ENCODE measurements at regions not wholly inside any gene's neighbourhood (a gene's known extent, or its start where the extent isn't known, plus 50 kb on each side); places are given as distances from the start of the nearest gene placed in this dataset.
A peak's percentile ranks its signal among the peaks of the same experiment; 100 is the strongest.
"Not testable (repeated sequence)": the region's sequence is repeated elsewhere in the genome, so short reads cannot be mapped to it uniquely, and the experiment has no call there.

DNA sequence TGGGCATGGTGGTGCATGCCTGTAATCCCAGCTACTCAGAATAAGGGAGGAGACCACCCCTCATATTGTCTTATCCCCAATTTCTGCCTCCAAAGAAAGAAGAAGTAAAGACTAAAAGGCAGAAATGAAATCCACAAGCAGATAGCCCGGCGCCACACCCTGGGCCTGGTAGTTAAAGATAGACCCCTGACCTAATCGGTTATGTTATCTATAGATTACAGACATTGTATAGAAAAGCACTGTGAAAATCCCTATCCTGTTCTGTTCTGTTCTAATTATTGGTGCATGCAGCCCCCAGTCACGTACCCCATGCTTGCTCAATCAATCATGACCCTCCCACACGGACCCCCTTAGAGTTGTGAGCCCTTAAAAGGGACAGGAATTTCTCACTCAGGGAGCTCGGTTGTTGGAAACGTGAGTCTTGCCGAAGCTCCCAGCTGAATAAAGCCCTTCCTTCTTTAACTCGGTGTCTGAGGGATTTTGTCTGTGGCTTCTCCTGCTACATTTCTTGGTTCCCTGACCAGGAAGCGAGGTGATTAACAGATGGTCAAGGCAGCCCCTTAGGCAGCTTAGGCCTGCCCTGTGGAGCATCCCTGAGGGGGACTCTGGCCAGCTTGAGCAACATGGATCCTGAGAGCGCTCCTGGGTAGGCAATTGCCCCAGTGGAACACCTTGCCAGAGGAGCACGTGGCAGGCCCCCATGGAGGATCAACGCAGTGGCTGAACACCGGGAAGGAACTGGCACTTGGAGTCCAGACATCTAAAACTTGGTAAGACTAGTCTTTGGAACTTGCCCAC, 188.7 kb upstream of the NDUFV2 start:
- not testable (repeated sequence) for FAIRE-seq

DNA sequence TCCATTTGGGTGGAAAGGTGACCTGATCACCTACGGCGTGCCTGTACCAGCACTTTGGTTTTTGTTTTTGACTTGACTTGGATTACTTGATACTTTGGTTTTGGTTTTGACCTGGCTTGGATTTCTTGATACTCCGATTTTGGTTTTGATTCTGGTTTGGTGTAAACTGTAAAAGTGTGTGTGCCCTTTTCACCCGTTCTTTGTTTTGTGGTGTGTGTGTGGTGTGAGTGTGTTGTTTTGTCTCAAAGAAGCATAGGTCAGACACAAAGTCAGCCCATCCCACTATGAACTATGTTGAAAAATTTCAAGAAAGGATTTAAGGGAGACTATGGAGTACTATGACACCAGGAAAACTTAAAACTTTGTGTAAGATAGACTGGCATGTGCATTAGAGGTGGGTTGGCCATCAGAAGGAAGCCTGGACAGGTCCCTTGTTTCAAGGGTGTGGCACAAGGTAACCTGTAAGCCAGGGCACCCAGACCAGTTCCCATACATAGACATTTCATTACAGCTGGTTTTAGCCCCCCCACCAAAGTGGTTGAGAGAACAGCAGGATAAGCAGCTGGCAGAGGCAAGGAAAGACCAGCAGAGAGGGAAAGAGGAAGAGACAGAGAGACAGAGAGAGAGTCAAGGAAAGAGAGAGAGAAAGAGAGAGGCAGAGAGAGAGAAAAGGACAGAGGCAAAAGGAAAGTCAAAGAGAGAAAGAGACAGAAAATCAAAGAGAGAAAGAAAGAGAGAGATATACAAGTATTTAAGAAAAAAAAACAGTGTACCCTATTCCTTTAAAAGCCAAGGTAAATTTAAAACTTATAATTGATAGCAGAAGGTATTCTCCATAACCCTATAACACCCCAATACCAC, 187.9 kb upstream of the NDUFV2 start:
- FAIRE-seq = not testable (repeated sequence)

- not testable (repeated sequence) for FAIRE-seq
Measured at GRCh38 chr18:8920856-8921787, 181.4 kb upstream of the NDUFV2 start.

DNA sequence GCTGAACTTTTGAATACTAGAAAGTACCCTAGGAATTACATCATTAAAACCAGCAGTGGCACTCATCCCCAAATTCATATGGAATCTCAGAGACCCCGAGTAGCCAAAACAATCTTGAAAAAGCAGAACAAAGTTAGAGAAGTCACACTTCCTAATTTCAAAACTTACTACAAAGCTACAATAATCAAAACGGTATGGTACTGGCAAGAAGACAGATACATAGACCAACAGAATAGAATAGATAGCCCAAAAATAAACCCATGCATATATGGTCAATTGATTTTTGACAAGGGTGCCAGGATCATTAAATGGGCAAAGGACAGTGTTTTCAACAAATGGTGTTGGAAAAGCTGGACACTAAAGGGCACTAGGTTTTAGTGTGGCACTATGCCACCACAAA, 176.0 kb upstream of the NDUFV2 start:
- no peak for FAIRE-seq

DNA sequence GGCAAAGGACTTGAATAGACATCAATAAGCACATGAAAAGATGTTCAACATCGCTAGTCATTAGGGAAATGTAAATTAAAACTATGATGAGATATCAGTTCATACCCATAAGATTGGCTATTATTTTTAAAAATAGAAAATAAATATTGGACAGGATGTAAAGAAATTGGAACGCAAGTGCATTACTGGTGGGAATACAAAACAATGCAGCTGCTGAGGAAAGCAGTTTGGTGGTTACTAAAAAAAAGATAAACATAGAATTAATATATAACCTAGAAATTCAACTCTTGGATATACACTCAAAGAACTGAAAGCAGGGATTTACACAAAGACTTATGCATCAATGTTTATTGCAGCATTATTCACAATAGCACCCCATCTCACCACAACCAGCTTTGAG, 174.5 kb upstream of the NDUFV2 start:
- no peak for FAIRE-seq

DNA sequence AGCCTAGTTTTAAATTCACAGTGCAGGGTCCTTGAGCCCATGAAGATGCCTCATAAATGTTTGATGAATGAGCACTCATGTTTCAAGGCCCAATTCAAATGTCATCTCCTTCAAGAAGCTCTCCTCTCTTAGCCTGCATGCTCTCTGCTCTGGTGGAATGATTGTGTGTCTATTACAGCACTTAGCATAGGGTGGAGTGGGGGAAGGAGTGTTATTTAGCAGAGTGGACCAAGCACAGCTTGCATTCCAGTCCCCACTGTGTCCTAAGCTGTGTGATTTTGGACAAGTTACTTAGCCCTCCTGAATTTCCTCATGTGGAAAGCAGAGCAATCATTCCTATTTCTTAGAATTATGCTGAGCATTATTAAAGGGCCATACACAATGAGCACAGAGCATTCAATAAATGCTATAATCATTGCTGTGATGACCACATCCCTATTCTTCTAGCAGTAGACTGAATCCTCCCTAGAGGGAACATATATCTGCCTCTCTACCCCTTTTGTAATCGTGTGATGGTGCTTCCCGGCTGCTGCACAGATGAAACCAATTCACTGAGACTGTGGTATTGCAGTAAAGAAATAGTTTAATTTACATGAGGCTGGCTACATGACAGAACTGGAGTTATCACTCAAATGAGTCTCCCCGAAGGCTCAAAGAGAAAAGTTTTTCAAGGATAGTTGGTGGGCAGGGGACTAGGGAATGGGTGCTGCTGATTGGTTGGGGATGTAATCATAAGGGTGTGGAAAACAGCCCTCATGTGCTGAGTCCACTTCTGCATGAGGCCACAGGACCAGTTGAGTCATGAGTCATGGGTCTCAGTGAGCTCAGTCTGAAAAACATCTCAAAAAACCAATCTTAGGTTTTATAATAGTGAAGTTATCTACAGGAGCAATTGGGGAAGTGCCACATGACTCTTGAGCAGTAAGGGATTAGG, 173.4 kb upstream of the NDUFV2 start:
- no peak for FAIRE-seq

DNA sequence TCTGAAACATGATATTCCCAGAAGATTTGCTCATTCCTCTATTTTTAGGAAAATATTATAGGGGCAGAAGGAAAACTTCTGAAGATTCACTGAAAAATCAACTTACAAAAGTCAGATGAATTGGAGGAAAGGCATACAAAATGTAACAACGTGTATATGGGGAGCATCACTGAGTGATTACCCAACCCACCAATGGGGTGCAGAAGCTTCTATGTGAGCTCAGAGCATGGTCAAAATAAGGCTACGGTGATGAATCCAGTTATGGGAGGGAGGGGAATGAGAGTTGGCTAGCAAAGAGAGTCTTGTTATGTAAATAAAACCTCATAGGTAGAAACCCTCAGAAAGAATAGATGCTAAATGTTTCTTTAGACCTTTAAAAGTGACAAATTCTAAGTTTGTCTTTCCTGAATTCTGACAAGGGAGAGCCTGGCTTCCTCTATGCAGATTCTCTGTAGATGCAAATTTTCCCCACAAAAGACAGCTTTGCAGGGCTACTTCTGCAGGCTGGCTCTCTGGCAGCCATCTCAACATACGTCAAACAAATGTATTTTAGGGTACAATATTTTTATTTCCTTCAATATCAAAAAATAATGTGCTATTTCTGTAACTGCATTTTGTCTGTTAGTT, 171.4 kb upstream of the NDUFV2 start:
- FAIRE-seq = no peak

DNA sequence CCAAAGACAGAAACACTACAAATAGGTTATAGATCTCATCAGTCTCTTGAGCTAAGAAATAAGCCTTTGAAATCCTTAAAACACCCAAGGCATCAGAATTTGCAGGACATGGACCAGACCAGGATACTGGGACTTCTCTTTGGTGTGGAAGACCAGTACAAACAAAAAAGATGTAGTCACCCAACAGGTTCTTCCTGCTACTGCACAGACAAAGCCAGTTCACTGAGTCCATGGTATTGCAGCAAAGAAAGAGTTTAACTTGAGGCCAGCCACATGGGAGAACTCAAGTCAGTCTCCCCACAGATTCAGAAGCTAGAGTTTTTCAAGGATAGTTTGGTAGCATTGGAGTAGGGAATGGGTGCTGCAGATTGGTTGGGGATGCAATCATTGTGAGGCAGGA, 169.6 kb upstream of the NDUFV2 start:
- no peak for FAIRE-seq

DNA sequence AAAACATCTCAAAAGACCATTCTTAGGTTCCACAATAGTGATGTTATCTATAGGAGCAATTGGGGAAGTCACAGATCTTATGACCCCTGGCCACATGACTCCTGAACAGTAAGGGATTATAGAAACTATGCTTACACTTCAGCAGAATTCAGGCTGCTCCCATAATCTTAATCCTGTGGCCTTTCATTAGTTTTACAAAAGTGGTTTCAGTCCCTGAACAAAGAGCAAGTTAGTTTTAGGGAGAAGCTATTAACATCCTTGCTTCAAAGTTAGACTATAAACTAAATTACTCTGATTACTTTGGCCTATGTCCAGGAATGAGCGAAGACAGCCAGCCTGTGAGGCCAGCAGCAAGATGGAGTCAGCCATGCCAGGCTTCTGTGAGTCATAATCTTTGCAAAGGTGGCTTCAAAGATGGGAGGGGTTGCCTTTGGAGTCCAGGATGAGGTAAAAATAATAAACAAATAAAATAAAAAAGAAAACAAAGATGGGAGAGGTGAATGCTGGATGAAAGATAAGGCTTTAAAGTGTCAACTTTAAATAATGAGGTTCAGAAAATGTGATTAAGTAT, 168.7 kb upstream of the NDUFV2 start:
- FAIRE-seq = no peak

DNA sequence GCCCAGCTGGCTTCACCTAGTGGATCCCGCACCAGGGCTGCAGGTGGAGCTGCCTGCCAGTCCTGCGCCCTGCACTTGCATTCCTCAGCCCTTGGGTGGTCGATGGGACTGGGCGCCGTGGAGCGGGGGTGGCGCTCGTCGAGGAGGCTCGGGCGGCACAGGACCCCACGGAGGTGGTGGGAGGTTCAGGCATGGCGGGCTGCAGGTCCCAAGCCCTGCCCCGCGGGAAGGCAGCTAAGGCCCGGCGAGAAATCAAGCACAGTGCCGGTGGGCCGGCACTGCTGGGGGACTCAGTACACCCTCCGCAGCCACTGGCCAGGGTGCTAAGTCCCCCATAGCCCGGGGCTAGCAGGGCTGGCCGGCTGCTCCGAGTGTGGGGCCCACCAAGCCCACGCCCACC, 167.2 kb upstream of the NDUFV2 start:
- FAIRE-seq = not testable (repeated sequence)

DNA sequence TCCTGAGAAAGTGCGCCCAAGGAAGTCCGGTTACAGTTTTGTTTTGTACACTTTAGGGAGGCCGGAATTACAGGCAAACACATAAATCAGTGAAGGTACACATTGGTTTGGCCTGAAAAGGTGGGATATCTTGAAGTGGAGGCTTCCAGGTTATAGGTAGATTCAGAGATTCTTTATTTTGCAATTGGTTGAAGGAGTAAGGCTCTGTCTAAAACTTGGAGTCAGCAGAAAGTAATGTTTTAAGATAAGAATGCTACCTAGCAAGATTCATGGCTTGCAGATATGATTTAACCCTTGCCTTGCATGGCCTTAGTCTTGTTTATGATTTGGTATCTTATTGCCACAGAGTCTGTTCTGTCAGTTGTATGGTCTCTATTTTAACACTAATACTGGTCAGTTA, 165.9 kb upstream of the NDUFV2 start:
- FAIRE-seq = no peak

GRCh38 chr18:8937160-8938094, 165.1 kb upstream of the NDUFV2 start:
- FAIRE-seq = no peak

GRCh38 chr18:8938817-8939216, 163.7 kb upstream of the NDUFV2 start:
- no peak for FAIRE-seq

GRCh38 chr18:8942021-8942908, 160.2 kb upstream of the NDUFV2 start:
- peak; percentile 21 for FAIRE-seq

DNA sequence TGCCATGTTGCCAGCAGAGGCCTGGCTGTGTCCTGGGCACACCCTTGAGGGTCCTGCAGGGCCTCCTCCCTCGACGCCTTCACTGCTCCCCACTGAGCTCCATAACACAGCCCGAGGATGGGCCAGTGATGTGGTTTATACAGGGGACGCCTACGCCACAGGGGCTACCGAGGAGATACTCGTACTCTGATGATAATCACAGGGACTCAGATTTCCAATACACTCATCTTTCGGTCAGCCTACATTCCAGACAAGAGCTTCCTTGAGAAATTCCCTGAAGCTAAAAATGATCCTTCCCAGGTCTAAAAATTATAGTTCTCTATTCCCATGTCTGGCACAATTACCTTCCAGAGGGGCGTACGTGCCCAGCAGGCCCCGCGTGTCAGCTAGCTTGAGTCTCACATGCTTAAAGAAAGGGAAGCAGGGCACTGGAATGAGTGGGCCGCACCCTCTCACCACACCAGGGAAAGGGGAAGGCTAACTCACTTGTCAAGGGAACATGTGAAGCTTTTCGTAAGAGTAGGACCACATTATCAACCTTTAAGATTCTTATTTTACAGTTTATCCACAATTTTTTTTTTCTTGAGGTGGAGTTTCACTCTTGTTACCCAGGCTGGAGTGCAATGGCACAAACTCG, 159.5 kb upstream of the NDUFV2 start:
- FAIRE-seq = no peak

GRCh38 chr18:8943900-8944870, 158.3 kb upstream of the NDUFV2 start:
- no peak for FAIRE-seq

DNA sequence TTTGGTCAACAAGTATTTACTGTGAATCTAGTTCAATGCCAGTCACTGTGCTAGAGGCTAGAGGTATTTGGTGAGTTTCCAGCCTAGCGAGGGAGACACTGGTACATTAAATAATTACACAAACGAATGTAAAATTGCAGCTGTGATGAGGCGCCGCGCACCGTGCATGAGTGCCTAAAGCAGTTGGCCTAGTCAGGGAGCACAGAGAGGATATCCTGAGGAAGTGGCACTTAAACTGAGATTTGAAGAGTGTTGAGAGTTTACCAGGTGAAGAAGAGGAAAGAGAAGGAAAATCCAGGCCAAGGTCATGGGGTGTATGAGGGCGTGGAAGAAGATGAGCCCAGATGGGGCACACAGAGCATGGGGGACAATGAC, 157.6 kb upstream of the NDUFV2 start:
- FAIRE-seq = no peak

Measured in G401.6 (cell line).